GM12878 (cell line): ENCODE measurements at regions not wholly inside any gene's neighbourhood (a gene's known extent, or its start where the extent isn't known, plus 50 kb on each side); places are given as distances from the start of the nearest gene placed in this dataset.

Experiments
- ATAC-seq: fragments of 200-7000 bp; cut with Tn5 transposase; 3 replicates; pipeline ENCODE4 v1.9.1; 2020; ENCODE audit warnings: mild to moderate bottlenecking, moderate library complexity
- BruUV-seq: library from RNA; stranded (reverse); fragments of 400-500 nt; replicated peaks from 2 replicates; lab custom pipeline; 2021; lab: Mats Ljungman, UMichigan
- CTCF ChIA-PET: fragments of 300-600 bp; sonication (Branson Sonifier 250); formaldehyde crosslinking; extraction: SDS; loops from one replicate; lab custom pipeline; 2021; ENCODE audit warnings: inconsistent platforms; lab: Yijun Ruan, JAX
- POLR2A ChIA-PET: fragments of 350-600 bp; formaldehyde crosslinking; extraction: SDS; loops from one replicate; lab custom pipeline; 2021; ENCODE audit warnings: inconsistent platforms; lab: Charles Lee
- RAD21 ChIA-PET: fragments of 300-600 bp; sonication (Branson Sonifier 250); formaldehyde crosslinking; loops from one replicate; lab custom pipeline; 2023; ENCODE audit warnings: antibody characterized with exemption; ENCODE audit not compliant: unreplicated experiment; lab: Charles Lee
- SMC1A ChIA-PET: fragments of 300-600 bp; sonication (Branson Sonifier 250); formaldehyde crosslinking; loops from one replicate; lab custom pipeline; 2023; ENCODE audit not compliant: unreplicated experiment, uncharacterized antibody; lab: Charles Lee
- DNase-seq: peaks from one replicate; pipeline ENCODE4 v3.0.0-alpha.2; 2011; ENCODE audit warnings: low read depth, low spot score
- FAIRE-seq: peaks from 3 replicates; lab custom pipeline; 2011; peaks lifted over from hg19 to GRCh38; lab: Jason Lieb, UNC
- H2AFZ ChIP-seq: 2 replicates; pipeline ENCODE4 v1.6.0; 2011; ENCODE audit warnings: low read depth, low read length, control low read depth; ENCODE audit not compliant: control insufficient read depth
- H3K27ac ChIP-seq: 2 replicates; pipeline ENCODE4 v1.5.1; 2011; ENCODE audit warnings: control low read depth; ENCODE audit not compliant: control insufficient read depth, insufficient read depth
- H3K27me3 ChIP-seq, 2 experiments: replicated peaks in 1 of 2; 2 replicates each; pipeline versions ENCODE4 v1.6.0 to v1.6.1; 2011; ENCODE audit warnings: low read length in 1 of 2; ENCODE audit not compliant: control insufficient read depth in 2 of 2, insufficient read depth in 2 of 2
- H3K36me3 ChIP-seq, 2 experiments: 2 replicates each; pipeline ENCODE4 v1.5.1; 2011; ENCODE audit warnings: low read length in 1 of 2; ENCODE audit not compliant: control insufficient read depth in 2 of 2, insufficient read depth in 2 of 2
- H3K4me1 ChIP-seq: 2 replicates; pipeline ENCODE4 v1.6.1; 2011; ENCODE audit warnings: mild to moderate bottlenecking, low read length, moderate library complexity, mixed read lengths; ENCODE audit not compliant: control insufficient read depth, insufficient read depth
- H3K4me2 ChIP-seq: 2 replicates; pipeline ENCODE4 v1.6.0; 2011; ENCODE audit warnings: control low read depth; ENCODE audit not compliant: control insufficient read depth, insufficient read depth
- H3K4me3 ChIP-seq: fragments of 200-600 bp; sonication (generic); 2 replicates; pipeline ENCODE4 v1.5.1; 2016
- H3K79me2 ChIP-seq: 2 replicates; pipeline ENCODE4 v1.6.0; 2011; ENCODE audit warnings: low read length; ENCODE audit not compliant: control insufficient read depth, insufficient read depth
- H3K9ac ChIP-seq: 2 replicates; pipeline ENCODE4 v1.8.0; 2011; ENCODE audit warnings: low read length, control low read depth, mixed read lengths; ENCODE audit not compliant: control insufficient read depth, insufficient read depth
- H3K9me3 ChIP-seq: replicated peaks from 3 replicates; pipeline ENCODE4 v1.5.1; 2011; ENCODE audit warnings: mild to moderate bottlenecking, low read length; ENCODE audit not compliant: control insufficient read depth, insufficient read depth
- H4K20me1 ChIP-seq: 2 replicates; pipeline ENCODE4 v1.6.0; 2011; ENCODE audit not compliant: control insufficient read depth, insufficient read depth
- BCL11A ChIP-seq: IDR thresholded peaks from 2 replicates; pipeline ENCODE4 v1.6.1; 2011; ENCODE audit warnings: low read depth, low read length
- CBX5 ChIP-seq: sonication (generic); IDR thresholded peaks from 2 replicates; pipeline ENCODE4 v1.6.1; 2016; ENCODE audit warnings: low read depth, moderate library complexity, mild to moderate bottlenecking, inconsistent platforms
- CUX1 ChIP-seq: IDR thresholded peaks from 2 replicates; pipeline ENCODE4 v1.6.1; 2012; ENCODE audit warnings: improper control_type of control experiment, low read depth, low read length; ENCODE audit not compliant: insufficient replicate concordance
- GABPA ChIP-seq: IDR thresholded peaks from 2 replicates; pipeline ENCODE4 v1.6.1; 2014; ENCODE audit warnings: antibody characterized with exemption, low read depth, mild to moderate bottlenecking, inconsistent platforms
- HCFC1 ChIP-seq: fragments of 150-350 bp; IDR thresholded peaks from 2 replicates; pipeline ENCODE4 v1.6.1; 2014; ENCODE audit warnings: low read length
- JUNB ChIP-seq: IDR thresholded peaks from 2 replicates; pipeline ENCODE4 v1.6.1; 2016; ENCODE audit warnings: antibody characterized with exemption, mild to moderate bottlenecking
- NFXL1 ChIP-seq: fragments of 450-650 bp; IDR thresholded peaks from 2 replicates; pipeline ENCODE4 v1.6.1; 2017; ENCODE audit warnings: antibody characterized with exemption, mild to moderate bottlenecking, borderline replicate concordance
- NFYA ChIP-seq: IDR thresholded peaks from 2 replicates; pipeline ENCODE4 v1.6.1; 2011; ENCODE audit warnings: low read depth, mild to moderate bottlenecking, low read length, improper control_type of control experiment, borderline replicate concordance
- NFYB ChIP-seq: IDR thresholded peaks from 2 replicates; pipeline ENCODE4 v1.6.1; 2011; ENCODE audit warnings: low read depth, mild to moderate bottlenecking, low read length, improper control_type of control experiment, moderate library complexity; ENCODE audit not compliant: insufficient read depth
- POLR2AphosphoS2 ChIP-seq: IDR thresholded peaks from 2 replicates; pipeline ENCODE4 v1.6.1; 2011; ENCODE audit warnings: low read depth, mild to moderate bottlenecking, low read length, improper control_type of control experiment, moderate library complexity
- POU2F2 ChIP-seq: IDR thresholded peaks from 3 replicates; pipeline ENCODE4 v1.6.1; 2011; ENCODE audit warnings: low read depth, mild to moderate bottlenecking, low read length, borderline replicate concordance
- RELA ChIP-seq: fragments of 450-650 bp; IDR thresholded peaks from 2 replicates; pipeline ENCODE4 v1.8.0; 2014; ENCODE audit warnings: borderline replicate concordance; ENCODE audit not compliant: partially characterized antibody
- RUNX3 ChIP-seq: IDR thresholded peaks from 2 replicates; pipeline ENCODE4 v1.6.1; 2012; ENCODE audit warnings: low read length, inconsistent platforms
- ZBTB11 ChIP-seq: fragments of 450-650 bp; formaldehyde crosslinking; IDR thresholded peaks from 2 replicates; pipeline ENCODE4 v1.5.0; 2022; ENCODE audit warnings: mild to moderate bottlenecking, missing genetic modification characterization
- ZNF384 ChIP-seq: IDR thresholded peaks from 2 replicates; pipeline ENCODE4 v1.6.1; 2012; ENCODE audit warnings: low read depth, mild to moderate bottlenecking, low read length, improper control_type of control experiment, borderline replicate concordance
- ZZZ3 ChIP-seq: IDR thresholded peaks from 2 replicates; pipeline ENCODE4 v1.6.1; 2011; ENCODE audit warnings: low read depth; ENCODE audit not compliant: control insufficient read depth, insufficient read length
- WGBS: methylation state at CpG from one replicate; pipeline ENCODE4 v1.1.6; 2016; ENCODE audit warnings: low lambda C conversion rate; ENCODE audit not compliant: insufficient replicate concordance, insufficient coverage; ENCODE audit errors: missing lambda C conversion rate; 5-methylcytosine and 5-hydroxymethylcytosine counted together
- in situ Hi-C: fragments of 300-500 bp; cut with MboI; formaldehyde crosslinking; loops from 9 replicates; pipeline ENCODE4 v1.14.3; 2018; ENCODE audit warnings: mixed read lengths
- intact Hi-C: fragments of 100-400 bp; cut with micrococcal nuclease; formaldehyde crosslinking; loops from one replicate; pipeline ENCODE4 v1.14.2; 2022; ENCODE audit not compliant: unreplicated experiment

GRCh38 chr2:220980966-220981675, 591.0 kb downstream of the EPHA4 start:
- RAD21 ChIA-PET, result no interaction called here
- Histone ChIP-seq H3K4me2 (no peak overlapping the region), H3K79me2 (no peaks in the 10 kb centered on the region), H3K9ac (no peak overlapping the region), H3K27ac (no peak overlapping the region), H3K4me3 (no peak overlapping the region), H4K20me1 (no peaks in the 10 kb centered on the region), H3K4me1 (no peaks in the 10 kb centered on the region), H2AFZ (no peak overlapping the region), H3K27me3 (peaks cover 0 to 3% of the 10 kb centered on the region in 2 experiments; a peak in 2 of 4 replicates), H3K9me3 (no peaks in the 10 kb centered on the region), H3K36me3 (no peaks in the 10 kb centered on the region)
- no peak for DNase-seq
- POLR2A ChIA-PET, result no interaction called here
- in situ Hi-C loops (no loop called here), intact Hi-C loops (no loop called here)
- ATAC-seq, result no peak
- SMC1A ChIA-PET, result interaction anchor here (0.6 kb wide), 1 partner anchor 509 kb away, joined by 3 read pairs; no protein-coding TSS in a partner anchor
- no TSS peak for BruUV-seq
- WGBS, result 20% methylated on average over 4 of the region's 4 CpGs
- CTCF ChIA-PET, result no interaction called here
- no peak for FAIRE-seq
- TF ChIP-seq CUX1 (no peak), NFYA (no peak), NFYB (no peak), JUNB (no peak), RELA (no peak), GABPA (no peak), POLR2AphosphoS2 (no peak), CBX5 (no peak), NFXL1 (no peak), POU2F2 (no peak), BCL11A (no peak), ZZZ3 (no peak), RUNX3 (no peak), ZNF384 (no peak), HCFC1 (no peak), ZBTB11 (CRISPR knock-in tag) (no peak)
